C4-2B (cell line): ENCODE measurements at regions not wholly inside any gene's neighbourhood (a gene's known extent, or its start where the extent isn't known, plus 50 kb on each side); places are given as distances from the start of the nearest gene placed in this dataset.

Experiments used
- ZFX ChIP-seq: fragments of 450-650 bp; IDR thresholded peaks from 2 replicates; pipeline ENCODE4 v1.6.1; 2017
- TF ChIP-seq, protein P1 (sequence below): fragments of 450-650 bp; conservative IDR thresholded peaks from 2 replicates; pipeline ENCODE4 v1.5.1; 2017; ENCODE audit warnings: mild to moderate bottlenecking

DNA sequence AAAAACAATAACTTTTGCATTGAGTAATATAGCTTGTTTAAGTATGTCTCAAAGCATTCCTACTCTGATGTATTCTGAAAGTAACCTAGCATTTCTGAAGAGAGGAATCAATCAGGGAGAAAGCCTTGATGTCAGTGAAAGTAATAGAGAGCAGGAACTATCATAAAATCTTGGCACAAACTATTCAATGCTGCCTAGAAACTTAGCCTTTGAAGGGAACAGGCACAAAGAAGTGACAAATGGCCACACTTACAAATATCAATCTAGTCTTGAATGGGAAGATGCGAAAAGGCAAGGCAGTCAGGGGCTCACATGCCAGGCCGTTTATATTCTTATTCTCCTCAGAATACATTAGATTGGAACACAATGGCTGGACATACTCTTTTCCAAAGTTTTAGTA lies 576.5 kb upstream of the ANO3 start:
- TF ChIP-seq, protein P1, sequence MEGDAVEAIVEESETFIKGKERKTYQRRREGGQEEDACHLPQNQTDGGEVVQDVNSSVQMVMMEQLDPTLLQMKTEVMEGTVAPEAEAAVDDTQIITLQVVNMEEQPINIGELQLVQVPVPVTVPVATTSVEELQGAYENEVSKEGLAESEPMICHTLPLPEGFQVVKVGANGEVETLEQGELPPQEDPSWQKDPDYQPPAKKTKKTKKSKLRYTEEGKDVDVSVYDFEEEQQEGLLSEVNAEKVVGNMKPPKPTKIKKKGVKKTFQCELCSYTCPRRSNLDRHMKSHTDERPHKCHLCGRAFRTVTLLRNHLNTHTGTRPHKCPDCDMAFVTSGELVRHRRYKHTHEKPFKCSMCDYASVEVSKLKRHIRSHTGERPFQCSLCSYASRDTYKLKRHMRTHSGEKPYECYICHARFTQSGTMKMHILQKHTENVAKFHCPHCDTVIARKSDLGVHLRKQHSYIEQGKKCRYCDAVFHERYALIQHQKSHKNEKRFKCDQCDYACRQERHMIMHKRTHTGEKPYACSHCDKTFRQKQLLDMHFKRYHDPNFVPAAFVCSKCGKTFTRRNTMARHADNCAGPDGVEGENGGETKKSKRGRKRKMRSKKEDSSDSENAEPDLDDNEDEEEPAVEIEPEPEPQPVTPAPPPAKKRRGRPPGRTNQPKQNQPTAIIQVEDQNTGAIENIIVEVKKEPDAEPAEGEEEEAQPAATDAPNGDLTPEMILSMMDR: no peak
- no peak for TF ChIP-seq ZFX
